NT2/D1 (cell line): ENCODE measurements at regions not wholly inside any gene's neighbourhood (a gene's known extent, or its start where the extent isn't known, plus 50 kb on each side); places are given as distances from the start of the nearest gene placed in this dataset.

Experiments
- DNase-seq: peaks from one replicate; pipeline ENCODE4 v3.0.0-alpha.2; 2011; ENCODE audit warnings: low read depth, low spot score
- H3K27me3 ChIP-seq: 2 replicates; pipeline ENCODE4 v1.6.0; 2011; ENCODE audit warnings: mild to moderate bottlenecking; ENCODE audit not compliant: insufficient read length, insufficient read depth
- H3K36me3 ChIP-seq: 2 replicates; pipeline ENCODE4 v1.6.1; 2011; ENCODE audit warnings: mild to moderate bottlenecking, low read length, mixed read lengths; ENCODE audit not compliant: insufficient read depth, insufficient read length
- H3K4me1 ChIP-seq: 2 replicates; pipeline ENCODE4 v1.5.1; 2011; ENCODE audit not compliant: insufficient read depth, insufficient read length
- H3K4me3 ChIP-seq: 2 replicates; pipeline ENCODE4 v1.5.1; 2011; ENCODE audit warnings: low read depth; ENCODE audit not compliant: insufficient read length
- H3K9ac ChIP-seq: 2 replicates; pipeline ENCODE4 v1.6.0; 2011; ENCODE audit warnings: low read depth; ENCODE audit not compliant: insufficient read length
- H3K9me3 ChIP-seq: 2 replicates; pipeline ENCODE4 v1.5.1; 2011; ENCODE audit warnings: mild to moderate bottlenecking, low read length; ENCODE audit not compliant: insufficient read depth
- SUZ12 ChIP-seq: IDR thresholded peaks from 2 replicates; pipeline ENCODE4 v1.6.1; 2011; ENCODE audit not compliant: insufficient read length, insufficient read depth; ENCODE audit errors: extremely low read depth
- YY1 ChIP-seq: IDR thresholded peaks from 2 replicates; pipeline ENCODE4 v1.6.1; 2011; ENCODE audit not compliant: insufficient read length, insufficient read depth
- ZNF274 ChIP-seq: IDR thresholded peaks from 2 replicates; pipeline ENCODE4 v1.6.1; 2011; ENCODE audit warnings: mild to moderate bottlenecking, low read depth, low read length

GRCh38 chr3:178320456-178321351, 215.5 kb upstream of the KCNMB2 start:
- no peak for DNase-seq
- no peak for TF ChIP-seq ZNF274
- TF ChIP-seq YY1 = no peak
- no peak for TF ChIP-seq SUZ12
- H3K4me3 ChIP-seq = no peak overlapping the region
- H3K36me3 ChIP-seq = no peaks in the 10 kb centered on the region
- H3K9ac ChIP-seq = no peak overlapping the region
- no peaks in the 10 kb centered on the region for H3K27me3 ChIP-seq
- no peaks in the 10 kb centered on the region for H3K4me1 ChIP-seq
- H3K9me3 ChIP-seq = no peaks in the 10 kb centered on the region

- Histone ChIP-seq H3K27me3 (no peaks in the 10 kb centered on the region), H3K36me3 (no peaks in the 10 kb centered on the region), H3K9me3 (no peaks in the 10 kb centered on the region), H3K4me3 (no peak overlapping the region), H3K9ac (no peak overlapping the region), H3K4me1 (no peaks in the 10 kb centered on the region)
- no peak for DNase-seq
- TF ChIP-seq SUZ12 (no peak), ZNF274 (no peak), YY1 (no peak)
These were observed 211.9 kb upstream of the KCNMB2 start for GRCh38 chr3:178324356-178324755.

GRCh38 chr3:178325330-178325729, 210.9 kb upstream of the KCNMB2 start:
- no peaks in the 10 kb centered on the region for H3K27me3 ChIP-seq
- H3K9ac ChIP-seq = no peak overlapping the region
- no peaks in the 10 kb centered on the region for H3K36me3 ChIP-seq
- DNase-seq = no peak
- no peak overlapping the region for H3K4me3 ChIP-seq
- no peaks in the 10 kb centered on the region for H3K4me1 ChIP-seq
- no peak for TF ChIP-seq YY1
- no peak for TF ChIP-seq ZNF274
- TF ChIP-seq SUZ12 = no peak
- no peaks in the 10 kb centered on the region for H3K9me3 ChIP-seq

GRCh38 chr3:178329936-178330335, 206.3 kb upstream of the KCNMB2 start:
- no peaks in the 10 kb centered on the region for H3K27me3 ChIP-seq
- H3K9ac ChIP-seq = no peak overlapping the region
- H3K9me3 ChIP-seq = no peaks in the 10 kb centered on the region
- DNase-seq = no peak
- no peaks in the 10 kb centered on the region for H3K4me1 ChIP-seq
- TF ChIP-seq ZNF274 (no peak), SUZ12 (no peak), YY1 (no peak)
- H3K4me3 ChIP-seq = no peak overlapping the region
- H3K36me3 ChIP-seq = no peaks in the 10 kb centered on the region

GRCh38 chr3:178334239-178334638, 202.0 kb upstream of the KCNMB2 start:
- no peak overlapping the region for H3K9ac ChIP-seq

GRCh38 chr3:178336336-178336735, 199.9 kb upstream of the KCNMB2 start:
- Histone ChIP-seq H3K9ac (no peak overlapping the region), H3K9me3 (no peaks in the 10 kb centered on the region), H3K4me3 (no peak overlapping the region), H3K36me3 (no peaks in the 10 kb centered on the region), H3K27me3 (no peaks in the 10 kb centered on the region), H3K4me1 (no peaks in the 10 kb centered on the region)
- DNase-seq = no peak
- TF ChIP-seq ZNF274 = no peak
- TF ChIP-seq YY1 = no peak

More at GRCh38 chr3:178334239-178334638, 202.0 kb upstream of the KCNMB2 start:
- Histone ChIP-seq H3K9me3 (no peaks in the 10 kb centered on the region), H3K36me3 (no peaks in the 10 kb centered on the region), H3K27me3 (no peaks in the 10 kb centered on the region), H3K4me1 (no peaks in the 10 kb centered on the region), H3K4me3 (no peak overlapping the region)
- no peak for DNase-seq
- TF ChIP-seq SUZ12 (no peak), ZNF274 (no peak), YY1 (no peak)

GRCh38 chr3:178340506-178340905, 195.7 kb upstream of the KCNMB2 start:
- Histone ChIP-seq H3K4me3 (no peak overlapping the region), H3K36me3 (no peaks in the 10 kb centered on the region), H3K9me3 (no peaks in the 10 kb centered on the region), H3K9ac (no peak overlapping the region), H3K4me1 (no peaks in the 10 kb centered on the region), H3K27me3 (no peaks in the 10 kb centered on the region)
- TF ChIP-seq YY1 (no peak), ZNF274 (no peak), SUZ12 (no peak)
- no peak for DNase-seq

- H3K9ac ChIP-seq = no peak overlapping the region
- H3K4me1 ChIP-seq = no peaks in the 10 kb centered on the region
- DNase-seq = no peak
- no peak for TF ChIP-seq YY1
- TF ChIP-seq SUZ12 = no peak
- TF ChIP-seq ZNF274 = no peak
- H3K27me3 ChIP-seq = no peaks in the 10 kb centered on the region
- H3K9me3 ChIP-seq = no peaks in the 10 kb centered on the region
- H3K4me3 ChIP-seq = no peak overlapping the region
- H3K36me3 ChIP-seq = no peaks in the 10 kb centered on the region
These were observed 194.6 kb upstream of the KCNMB2 start for GRCh38 chr3:178341636-178342035.
